Esophagus squamous epithelium (tissue), 5 donors: ENCODE measurements at regions not wholly inside any gene's neighbourhood (a gene's known extent, or its start where the extent isn't known, plus 50 kb on each side); places are given as distances from the start of the nearest gene placed in this dataset.

Source experiments
- DNase-seq: peaks from one replicate; lab custom pipeline; 2025; lab: John Stamatoyannopoulos, UW
- H3K27ac ChIP-seq, 4 donors: fragments of 200-600 bp; sonication (generic); one replicate each; pipeline ENCODE4 v1.5.1; 2016 to 2019; ENCODE audit warnings: mild to moderate bottlenecking in 1 of 4
- H3K27me3 ChIP-seq, 4 donors: fragments of 200-600 bp; sonication (generic); 1 replicate in 3 of 4; 2 replicates in 1 of 4; pipeline versions ENCODE4 v1.5.1 to v1.6.0; 2017 to 2021; ENCODE audit warnings: antibody characterized with exemption in 1 of 4
- H3K36me3 ChIP-seq, 3 donors: fragments of 200-600 bp; sonication (generic); one replicate each; pipeline ENCODE4 v1.5.1; 2016 to 2019
- H3K4me1 ChIP-seq, 3 donors: fragments of 200-600 bp; sonication (generic); one replicate each; pipeline ENCODE4 v1.5.1; 2017 to 2019
- H3K4me3 ChIP-seq, 4 donors: fragments of 200-600 bp; sonication (generic); 1 replicate in 3 of 4; 2 replicates in 1 of 4; pipeline ENCODE4 v1.5.1; 2016 to 2019; ENCODE audit warnings: mild to moderate bottlenecking in 2 of 4, moderate library complexity in 1 of 4
- H3K9me3 ChIP-seq, 3 donors: fragments of 200-600 bp; sonication (generic); one replicate each; pipeline ENCODE4 v1.5.1; 2016 to 2019
- POLR2A ChIP-seq, 4 donors: fragments of 450-650 bp; IDR thresholded peaks; one replicate each; pipeline ENCODE4 v1.6.1; 2017; ENCODE audit warnings: antibody characterized with exemption in 4 of 4, mild to moderate bottlenecking in 4 of 4, moderate library complexity in 3 of 4
- WGBS, 2 donors: methylation state at CpG; one replicate each; pipeline ENCODE4 v1.1.5; 2018; 5-methylcytosine and 5-hydroxymethylcytosine counted together
- intact Hi-C: fragments of 100-400 bp; cut with DNase I; formaldehyde crosslinking; loops from one replicate; pipeline ENCODE4 v1.15.0; 2022
- TF ChIP-seq, protein P1 (sequence below), 6 experiments: fragments of 450-650 bp in 4 of 6; fragments of 200-600 bp in 2 of 6; sonication (generic) in 2 of 6; IDR thresholded peaks; one replicate each; pipeline ENCODE4 v1.5.1; 2016 to 2019; ENCODE audit warnings: antibody characterized with exemption in 6 of 6, mild to moderate bottlenecking in 4 of 6, moderate library complexity in 4 of 6
- donor health status: DM: yes; HTN: yes; CAD: no.

GRCh38 chr21:26669215-26669764, 96.2 kb upstream of the CYYR1 start:
- WGBS, 2 donors, result 89 to 91% methylated on average over 1 to 3 of the region's 4 CpGs
- no peaks in the 10 kb centered on the region for H3K9me3 ChIP-seq
- H3K4me3 ChIP-seq, result no peak overlapping the region
- intact Hi-C loops, result no loop called here
- TF ChIP-seq POLR2A (IDR thresholded peaks at IDR 0.05), result no peak
- TF ChIP-seq, protein P1, sequence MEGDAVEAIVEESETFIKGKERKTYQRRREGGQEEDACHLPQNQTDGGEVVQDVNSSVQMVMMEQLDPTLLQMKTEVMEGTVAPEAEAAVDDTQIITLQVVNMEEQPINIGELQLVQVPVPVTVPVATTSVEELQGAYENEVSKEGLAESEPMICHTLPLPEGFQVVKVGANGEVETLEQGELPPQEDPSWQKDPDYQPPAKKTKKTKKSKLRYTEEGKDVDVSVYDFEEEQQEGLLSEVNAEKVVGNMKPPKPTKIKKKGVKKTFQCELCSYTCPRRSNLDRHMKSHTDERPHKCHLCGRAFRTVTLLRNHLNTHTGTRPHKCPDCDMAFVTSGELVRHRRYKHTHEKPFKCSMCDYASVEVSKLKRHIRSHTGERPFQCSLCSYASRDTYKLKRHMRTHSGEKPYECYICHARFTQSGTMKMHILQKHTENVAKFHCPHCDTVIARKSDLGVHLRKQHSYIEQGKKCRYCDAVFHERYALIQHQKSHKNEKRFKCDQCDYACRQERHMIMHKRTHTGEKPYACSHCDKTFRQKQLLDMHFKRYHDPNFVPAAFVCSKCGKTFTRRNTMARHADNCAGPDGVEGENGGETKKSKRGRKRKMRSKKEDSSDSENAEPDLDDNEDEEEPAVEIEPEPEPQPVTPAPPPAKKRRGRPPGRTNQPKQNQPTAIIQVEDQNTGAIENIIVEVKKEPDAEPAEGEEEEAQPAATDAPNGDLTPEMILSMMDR (IDR thresholded peaks at IDR 0.05), result no peak
- H3K27me3 ChIP-seq, result no peaks in the 10 kb centered on the region
- no peaks in the 10 kb centered on the region for H3K36me3 ChIP-seq
- H3K27ac ChIP-seq, result no peak overlapping the region
- no peak for DNase-seq
- H3K4me1 ChIP-seq, result no peaks in the 10 kb centered on the region

DNA sequence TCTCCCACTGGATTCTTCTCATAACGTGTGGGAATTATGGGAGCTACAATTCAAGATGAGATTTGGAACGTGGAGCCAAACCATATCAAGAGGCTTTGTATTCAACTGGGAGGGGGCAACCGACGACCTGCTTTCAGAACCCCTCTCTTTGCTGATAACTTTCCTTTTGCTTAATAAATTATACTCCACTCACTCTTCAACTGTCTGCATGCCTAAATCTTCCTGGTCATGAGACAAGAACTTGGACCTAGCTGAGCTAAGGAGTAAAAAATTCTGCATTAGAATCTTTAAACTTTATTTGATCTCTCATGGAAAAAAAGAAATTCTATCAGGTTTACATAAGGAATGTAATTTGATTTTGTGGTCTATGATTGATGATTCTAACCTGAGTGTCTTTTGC, 86.7 kb upstream of the CYYR1 start:
- 91 to 94% methylated on average over 4 of the region's 4 CpGs for WGBS, 2 donors
- no peak for DNase-seq
- no peaks in the 10 kb centered on the region for H3K9me3 ChIP-seq
- H3K4me1 ChIP-seq, result no peaks in the 10 kb centered on the region
- no peak for TF ChIP-seq POLR2A (IDR thresholded peaks at IDR 0.05)
- TF ChIP-seq, protein P1 (IDR thresholded peaks at IDR 0.05), result no peak
- no peaks in the 10 kb centered on the region for H3K36me3 ChIP-seq
- no peak overlapping the region for H3K27ac ChIP-seq
- intact Hi-C loops, result no loop called here
- H3K4me3 ChIP-seq, result no peak overlapping the region
- H3K27me3 ChIP-seq, result no peaks in the 10 kb centered on the region

- H3K36me3 ChIP-seq, result no peaks in the 10 kb centered on the region
- TF ChIP-seq, protein P1 (IDR thresholded peaks at IDR 0.05), result no peak
- TF ChIP-seq POLR2A (IDR thresholded peaks at IDR 0.05), result no peak
- no peaks in the 10 kb centered on the region for H3K4me1 ChIP-seq
- WGBS, 2 donors, result 64 to 79% methylated on average over 1 of the region's 1 CpG
- no peaks in the 10 kb centered on the region for H3K9me3 ChIP-seq
- no peak overlapping the region for H3K27ac ChIP-seq
- no peaks in the 10 kb centered on the region for H3K27me3 ChIP-seq
- no peak for DNase-seq
- no peak overlapping the region for H3K4me3 ChIP-seq
- intact Hi-C loops, result no loop called here
Observed at GRCh38 chr21:26659182-26659581, 86.1 kb upstream of the CYYR1 start.

DNA sequence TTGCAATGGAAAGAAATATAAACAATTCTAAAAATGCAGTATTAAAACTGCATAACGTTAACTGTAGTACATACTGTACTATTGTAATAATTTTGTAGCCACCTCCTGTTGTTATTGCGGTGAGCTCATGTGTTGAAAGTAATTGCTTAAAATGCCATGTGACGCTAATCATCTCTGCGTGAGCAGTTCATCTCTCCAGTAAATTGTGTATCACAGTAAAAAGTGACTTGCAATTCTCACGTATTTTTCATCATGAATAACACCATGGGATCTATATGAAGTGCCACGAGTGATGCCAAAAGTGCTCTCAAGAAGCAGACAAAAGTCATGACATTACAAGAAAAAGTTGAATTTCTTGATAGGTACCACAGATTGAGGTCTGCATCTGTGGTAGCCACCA, 82.4 kb upstream of the CYYR1 start:
- 77 to 84% methylated on average over 6 of the region's 6 CpGs for WGBS, 2 donors
- no peak overlapping the region for H3K27ac ChIP-seq
- H3K9me3 ChIP-seq, result no peaks in the 10 kb centered on the region
- H3K36me3 ChIP-seq, result no peaks in the 10 kb centered on the region
- H3K4me3 ChIP-seq, result no peak overlapping the region
- no peaks in the 10 kb centered on the region for H3K4me1 ChIP-seq
- H3K27me3 ChIP-seq, result no peaks in the 10 kb centered on the region
- TF ChIP-seq, protein P1 (IDR thresholded peaks at IDR 0.05), result no peak
- TF ChIP-seq POLR2A (IDR thresholded peaks at IDR 0.05), result no peak
- intact Hi-C loops, result no loop called here
- DNase-seq, result no peak

- Histone ChIP-seq H3K4me3 (no peak overlapping the region), H3K27me3 (no peaks in the 10 kb centered on the region), H3K36me3 (no peaks in the 10 kb centered on the region), H3K9me3 (no peaks in the 10 kb centered on the region), H3K4me1 (no peaks in the 10 kb centered on the region), H3K27ac (no peak overlapping the region)
- TF ChIP-seq POLR2A (IDR thresholded peaks at IDR 0.05), result no peak
- TF ChIP-seq, protein P1 (IDR thresholded peaks at IDR 0.05), result no peak
- no peak for DNase-seq
- 71 to 83% methylated on average over 5 of the region's 5 CpGs for whole genome bisulfite sequencing, 2 donors
- intact Hi-C loops, result no loop called here
Observed at GRCh38 chr21:26653430-26653829, 80.3 kb upstream of the CYYR1 start.
